Loucy (cell line): ENCODE measurements at regions not wholly inside any gene's neighbourhood (a gene's known extent, or its start where the extent isn't known, plus 50 kb on each side); places are given as distances from the start of the nearest gene placed in this dataset.
"Not testable (repeated sequence)": the region's sequence is repeated elsewhere in the genome, so short reads cannot be mapped to it uniquely, and the experiment has no call there.

ENCODE experiments used
- EZH2phosphoT487 ChIP-seq: fragments of 200-600 bp; IDR thresholded peaks from 2 replicates; pipeline ENCODE4 v1.6.1; 2018; ENCODE audit warnings: antibody characterized with exemption, mild to moderate bottlenecking, moderate library complexity, borderline replicate concordance
- TF ChIP-seq, protein P1 (sequence below): fragments of 200-600 bp; sonication (generic); conservative IDR thresholded peaks from 2 replicates; pipeline ENCODE4 v1.5.1; 2014; ENCODE audit warnings: mild to moderate bottlenecking, antibody characterized with exemption, low read length

DNA sequence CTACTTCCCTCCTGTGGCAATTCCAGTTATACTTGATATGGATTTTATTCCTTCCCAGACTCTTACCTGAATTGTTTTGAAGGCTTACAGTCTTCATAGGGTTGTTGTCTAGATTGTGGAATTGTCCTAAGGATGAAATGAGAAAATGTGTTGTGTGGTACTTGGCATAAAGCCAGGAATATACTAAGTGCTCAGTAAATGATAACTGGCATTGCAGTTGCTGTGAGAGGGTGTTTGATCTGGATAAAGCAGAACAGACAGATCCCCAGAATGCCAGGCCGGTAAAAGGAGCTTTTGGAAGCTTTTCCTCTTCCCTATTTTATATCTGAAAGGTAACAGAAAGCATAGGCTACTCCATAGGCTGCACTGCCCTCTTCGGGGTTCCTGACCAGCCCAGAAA, 78.4 kb upstream of the IKBKE start:
- TF ChIP-seq, protein P1, sequence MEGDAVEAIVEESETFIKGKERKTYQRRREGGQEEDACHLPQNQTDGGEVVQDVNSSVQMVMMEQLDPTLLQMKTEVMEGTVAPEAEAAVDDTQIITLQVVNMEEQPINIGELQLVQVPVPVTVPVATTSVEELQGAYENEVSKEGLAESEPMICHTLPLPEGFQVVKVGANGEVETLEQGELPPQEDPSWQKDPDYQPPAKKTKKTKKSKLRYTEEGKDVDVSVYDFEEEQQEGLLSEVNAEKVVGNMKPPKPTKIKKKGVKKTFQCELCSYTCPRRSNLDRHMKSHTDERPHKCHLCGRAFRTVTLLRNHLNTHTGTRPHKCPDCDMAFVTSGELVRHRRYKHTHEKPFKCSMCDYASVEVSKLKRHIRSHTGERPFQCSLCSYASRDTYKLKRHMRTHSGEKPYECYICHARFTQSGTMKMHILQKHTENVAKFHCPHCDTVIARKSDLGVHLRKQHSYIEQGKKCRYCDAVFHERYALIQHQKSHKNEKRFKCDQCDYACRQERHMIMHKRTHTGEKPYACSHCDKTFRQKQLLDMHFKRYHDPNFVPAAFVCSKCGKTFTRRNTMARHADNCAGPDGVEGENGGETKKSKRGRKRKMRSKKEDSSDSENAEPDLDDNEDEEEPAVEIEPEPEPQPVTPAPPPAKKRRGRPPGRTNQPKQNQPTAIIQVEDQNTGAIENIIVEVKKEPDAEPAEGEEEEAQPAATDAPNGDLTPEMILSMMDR, result not testable (repeated sequence)
- TF ChIP-seq EZH2phosphoT487, result not testable (repeated sequence)
